IMR-90 (cell line): ENCODE measurements at regions not wholly inside any gene's neighbourhood (a gene's known extent, or its start where the extent isn't known, plus 50 kb on each side); places are given as distances from the start of the nearest gene placed in this dataset.

Experiments
- ATAC-seq: fragments of 200-7000 bp; cut with Tn5 transposase; 2 replicates; pipeline ENCODE4 v1.9.1; 2020; ENCODE audit warnings: low read depth, mild to moderate bottlenecking, moderate library complexity
- BruUV-seq: library from RNA; stranded (reverse); fragments of 400-500 nt; replicated peaks from 2 replicates; lab custom pipeline; 2021; lab: Mats Ljungman, UMichigan
- CTCF ChIA-PET: fragments of 300-600 bp; formaldehyde crosslinking; extraction: SDS; loops from one replicate; lab custom pipeline; 2021; ENCODE audit warnings: antibody characterized with exemption; lab: Yijun Ruan, JAX
- POLR2A ChIA-PET: fragments of 300-600 bp; sonication (Branson Sonifier 250); formaldehyde crosslinking; loops from one replicate; lab custom pipeline; 2022; ENCODE audit warnings: antibody characterized with exemption; ENCODE audit not compliant: unreplicated experiment; lab: Charles Lee
- DNase-seq: peaks from one replicate; pipeline ENCODE4 v3.0.0; 2013
- H2AFZ ChIP-seq: replicated peaks from 2 replicates; pipeline ENCODE3; 2013; ENCODE audit warnings: low read length, mild to moderate bottlenecking; ENCODE audit not compliant: poor library complexity
- H2AK5ac ChIP-seq: 2 replicates; pipeline ENCODE4 v1.6.1; 2013; ENCODE audit warnings: low read depth, low read length, inconsistent platforms
- H2AK9ac ChIP-seq: replicated peaks from 2 replicates; pipeline ENCODE3; 2013; ENCODE audit warnings: mild to moderate bottlenecking, low read depth, low read length, moderate library complexity; ENCODE audit not compliant: poor library complexity
- H2BK120ac ChIP-seq: 2 replicates; pipeline ENCODE4 v1.6.1; 2013; ENCODE audit warnings: low read depth, low read length, inconsistent platforms
- H2BK15ac ChIP-seq: 3 replicates; pipeline ENCODE4 v1.6.1; 2013; ENCODE audit warnings: low read depth, low read length, inconsistent platforms
- H2BK20ac ChIP-seq: 2 replicates; pipeline ENCODE4 v1.6.1; 2013; ENCODE audit warnings: low read depth, mild to moderate bottlenecking, inconsistent platforms, low read length, moderate library complexity
- H2BK5ac ChIP-seq: 2 replicates; pipeline ENCODE4 v1.6.1; 2013; ENCODE audit warnings: mild to moderate bottlenecking, low read depth, low read length, inconsistent platforms; ENCODE audit not compliant: poor library complexity, severe bottlenecking
- H3K14ac ChIP-seq: replicated peaks from 2 replicates; pipeline ENCODE4 v1.6.1; 2013; ENCODE audit warnings: low read depth, low read length, inconsistent platforms
- H3K18ac ChIP-seq: 2 replicates; pipeline ENCODE4 v1.6.1; 2013; ENCODE audit warnings: low read depth, low read length, control low read depth
- H3K23ac ChIP-seq: 2 replicates; pipeline ENCODE4 v1.6.1; 2013; ENCODE audit warnings: low read depth, low read length, inconsistent platforms
- H3K27ac ChIP-seq: 2 replicates; pipeline ENCODE4 v1.5.1; 2013; ENCODE audit warnings: mild to moderate bottlenecking, control low read depth, low read length; ENCODE audit not compliant: insufficient read depth
- H3K27me3 ChIP-seq: 2 replicates; pipeline ENCODE4 v1.6.1; 2013; ENCODE audit warnings: low read length; ENCODE audit not compliant: control insufficient read depth, insufficient read depth
- H3K36me3 ChIP-seq: 2 replicates; pipeline ENCODE4 v1.6.1; 2013; ENCODE audit warnings: low read length, mixed read lengths; ENCODE audit not compliant: control insufficient read depth, insufficient read depth
- H3K4ac ChIP-seq: 2 replicates; pipeline ENCODE4 v1.6.1; 2013; ENCODE audit warnings: low read depth, low read length, inconsistent platforms
- H3K4me1 ChIP-seq: 2 replicates; pipeline ENCODE4 v1.6.1; 2013; ENCODE audit warnings: low read length, mixed read lengths; ENCODE audit not compliant: control insufficient read depth, insufficient read depth
- H3K4me2 ChIP-seq: 2 replicates; pipeline ENCODE4 v1.6.1; 2013; ENCODE audit warnings: low read depth, mild to moderate bottlenecking, control low read depth, low read length, moderate library complexity
- H3K4me3 ChIP-seq: 2 replicates; pipeline ENCODE4 v1.5.1; 2013; ENCODE audit warnings: low read depth, mild to moderate bottlenecking, control low read depth, low read length, moderate library complexity; ENCODE audit not compliant: insufficient read depth
- H3K56ac ChIP-seq: 2 replicates; pipeline ENCODE4 v1.6.1; 2013; ENCODE audit warnings: low read length, inconsistent platforms; ENCODE audit not compliant: insufficient read depth; ENCODE audit errors: extremely low read depth
- H3K79me1 ChIP-seq, 2 experiments: 2 replicates each; pipeline ENCODE4 v1.6.1; 2013; ENCODE audit warnings: low read length in 2 of 2, inconsistent platforms in 1 of 2, low read depth in 1 of 2
- H3K9ac ChIP-seq: 2 replicates; pipeline ENCODE4 v1.6.1; 2013; ENCODE audit warnings: low read depth, low read length, control low read depth
- H3K9me1 ChIP-seq: 2 replicates; pipeline ENCODE4 v1.6.1; 2013; ENCODE audit warnings: low read length, inconsistent platforms; ENCODE audit not compliant: insufficient read depth
- H3K9me3 ChIP-seq: 2 replicates; pipeline ENCODE4 v1.6.1; 2013; ENCODE audit warnings: low read length; ENCODE audit not compliant: control insufficient read depth, insufficient read depth
- H4K20me1 ChIP-seq: 2 replicates; pipeline ENCODE4 v1.6.1; 2013; ENCODE audit warnings: low read length, inconsistent platforms; ENCODE audit not compliant: insufficient read depth
- H4K5ac ChIP-seq: 2 replicates; pipeline ENCODE4 v1.6.1; 2013; ENCODE audit warnings: mild to moderate bottlenecking, low read depth, low read length, control low read depth
- H4K8ac ChIP-seq, 2 experiments: 2 replicates each; pipeline ENCODE4 v1.6.1; 2013; ENCODE audit warnings: low read depth in 2 of 2, low read length in 2 of 2, control low read depth in 1 of 2, inconsistent platforms in 1 of 2
- H4K91ac ChIP-seq: 2 replicates; pipeline ENCODE4 v1.6.1; 2013; ENCODE audit warnings: low read depth, low read length, inconsistent platforms; ENCODE audit not compliant: insufficient read depth
- BHLHE40 ChIP-seq: fragments of 150-350 bp; IDR thresholded peaks from 2 replicates; pipeline ENCODE4 v1.6.1; 2016; ENCODE audit warnings: mild to moderate bottlenecking, low read depth, low read length
- CEBPB ChIP-seq: IDR thresholded peaks from 2 replicates; pipeline ENCODE4 v1.6.1; 2012; ENCODE audit warnings: low read depth, low read length, improper control_type of control experiment
- CHD1 ChIP-seq: IDR thresholded peaks from 2 replicates; pipeline ENCODE4 v1.6.1; 2012; ENCODE audit warnings: low read depth, low read length, improper control_type of control experiment
- ELK1 ChIP-seq: fragments of 150-350 bp; IDR thresholded peaks from 2 replicates; pipeline ENCODE4 v1.6.1; 2016; ENCODE audit warnings: low read depth, mild to moderate bottlenecking, low read length, moderate library complexity, borderline replicate concordance
- FOS ChIP-seq: fragments of 150-350 bp; IDR thresholded peaks from 2 replicates; pipeline ENCODE4 v1.6.1; 2016; ENCODE audit warnings: low read depth, low read length
- MAFK ChIP-seq: IDR thresholded peaks from 2 replicates; pipeline ENCODE4 v1.6.1; 2012; ENCODE audit warnings: low read depth, low read length, improper control_type of control experiment
- MAZ ChIP-seq: IDR thresholded peaks from 2 replicates; pipeline ENCODE4 v1.6.1; 2012; ENCODE audit warnings: low read depth, mild to moderate bottlenecking, low read length, improper control_type of control experiment, moderate library complexity, borderline replicate concordance
- NFE2L2 ChIP-seq: fragments of 150-350 bp; IDR thresholded peaks from 2 replicates; pipeline ENCODE4 v1.6.1; 2016; ENCODE audit warnings: low read depth, mild to moderate bottlenecking, low read length
- POLR2A ChIP-seq: IDR thresholded peaks from 2 replicates; pipeline ENCODE4 v1.6.1; 2012; ENCODE audit warnings: mild to moderate bottlenecking, low read depth, low read length
- RAD21 ChIP-seq: IDR thresholded peaks from 2 replicates; pipeline ENCODE4 v1.6.1; 2012; ENCODE audit warnings: low read length, improper control_type of control experiment
- RCOR1 ChIP-seq: IDR thresholded peaks from 2 replicates; pipeline ENCODE4 v1.6.1; 2012; ENCODE audit warnings: mild to moderate bottlenecking, low read length, improper control_type of control experiment; ENCODE audit not compliant: insufficient replicate concordance
- SMC3 ChIP-seq: fragments of 150-350 bp; IDR thresholded peaks from 2 replicates; pipeline ENCODE4 v1.6.1; 2016; ENCODE audit warnings: low read depth, mild to moderate bottlenecking, antibody characterized with exemption, low read length, moderate library complexity
- WGBS, 2 experiments: methylation state at CpG; one replicate each; pipeline versions ENCODE4 v1.1.5 to v1.1.7; 2013; ENCODE audit warnings: missing lambda C conversion rate in 2 of 2; ENCODE audit not compliant: insufficient read length in 1 of 2; ENCODE audit errors: extremely low coverage in 2 of 2; 5-methylcytosine and 5-hydroxymethylcytosine counted together
- dilution Hi-C: fragments of 300-500 bp; cut with HindIII; formaldehyde crosslinking; loops from one replicate; pipeline ENCODE4 v1.14.3; 2018; ENCODE audit warnings: low sequenced_read_pairs; ENCODE audit not compliant: unreplicated experiment
- in situ Hi-C: fragments of 300-500 bp; cut with MboI; formaldehyde crosslinking; loops from 3 replicates; pipeline ENCODE4 v1.14.3; 2019; ENCODE audit warnings: low sequenced_read_pairs, inconsistent platforms, mixed read lengths
- intact Hi-C: fragments of 100-400 bp; cut with micrococcal nuclease; formaldehyde crosslinking; loops from 2 replicates; pipeline ENCODE4 v1.10.0; 2022
- TF ChIP-seq, protein P1 (sequence below): conservative IDR thresholded peaks from 2 replicates; pipeline ENCODE4 v1.5.1; 2012; ENCODE audit warnings: mild to moderate bottlenecking, low read depth, low read length, improper control_type of control experiment
- TF ChIP-seq, protein P2 (sequence below): fragments of 150-350 bp; IDR thresholded peaks from 2 replicates; pipeline ENCODE4 v1.6.1; 2017; ENCODE audit warnings: mild to moderate bottlenecking, antibody characterized with exemption, low read length, low read depth

DNA sequence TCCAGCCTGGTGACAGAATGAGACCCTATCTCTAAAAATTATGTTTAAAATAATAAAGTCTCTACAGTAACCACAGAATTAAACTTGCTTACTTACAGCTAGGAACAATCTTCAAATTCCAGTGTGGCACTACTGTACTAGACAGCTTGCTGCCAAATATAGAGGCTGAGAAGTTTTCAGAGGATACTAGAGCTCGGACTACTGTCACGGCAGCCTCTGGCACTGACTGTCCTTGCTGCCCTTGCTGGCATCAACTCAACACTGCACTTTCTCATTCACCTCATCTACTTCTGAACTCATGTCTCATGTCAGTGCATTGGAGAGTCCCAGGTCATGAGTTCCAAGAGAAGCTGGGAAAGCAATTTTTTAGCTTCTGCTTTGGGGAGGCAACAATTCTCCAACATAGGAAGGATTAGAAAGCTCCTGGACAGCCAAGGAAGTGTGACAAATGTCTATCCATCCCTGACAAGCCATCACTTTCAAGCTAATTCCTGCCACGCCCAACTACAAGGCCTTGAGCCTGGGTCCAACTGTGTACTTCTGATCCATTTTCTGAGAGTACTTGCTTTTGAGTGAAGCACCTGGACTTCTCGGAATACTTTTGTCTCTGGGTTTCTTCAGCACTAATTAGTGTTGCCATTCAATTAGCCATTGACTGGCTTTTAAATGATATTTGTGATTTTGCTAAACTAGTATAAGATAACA lies 98.6 kb upstream of the NR3C2 start:
- no peak overlapping the region for H3K23ac ChIP-seq
- BruUV-seq, result no TSS peak
- no peaks in the 10 kb centered on the region for H3K4me1 ChIP-seq
- H3K27ac ChIP-seq, result no peak overlapping the region
- no peak overlapping the region for H4K91ac ChIP-seq
- H3K4me3 ChIP-seq, result no peak overlapping the region
- H3K79me1 ChIP-seq, result no peaks in the 10 kb centered on the region
- H2BK20ac ChIP-seq, result no peak overlapping the region
- in situ Hi-C loops, result no loop called here
- ATAC-seq (no peak), DNase-seq (no peak)
- no peak overlapping the region for H3K9ac ChIP-seq
- TF ChIP-seq MAFK, result no peak
- TF ChIP-seq, protein P1, sequence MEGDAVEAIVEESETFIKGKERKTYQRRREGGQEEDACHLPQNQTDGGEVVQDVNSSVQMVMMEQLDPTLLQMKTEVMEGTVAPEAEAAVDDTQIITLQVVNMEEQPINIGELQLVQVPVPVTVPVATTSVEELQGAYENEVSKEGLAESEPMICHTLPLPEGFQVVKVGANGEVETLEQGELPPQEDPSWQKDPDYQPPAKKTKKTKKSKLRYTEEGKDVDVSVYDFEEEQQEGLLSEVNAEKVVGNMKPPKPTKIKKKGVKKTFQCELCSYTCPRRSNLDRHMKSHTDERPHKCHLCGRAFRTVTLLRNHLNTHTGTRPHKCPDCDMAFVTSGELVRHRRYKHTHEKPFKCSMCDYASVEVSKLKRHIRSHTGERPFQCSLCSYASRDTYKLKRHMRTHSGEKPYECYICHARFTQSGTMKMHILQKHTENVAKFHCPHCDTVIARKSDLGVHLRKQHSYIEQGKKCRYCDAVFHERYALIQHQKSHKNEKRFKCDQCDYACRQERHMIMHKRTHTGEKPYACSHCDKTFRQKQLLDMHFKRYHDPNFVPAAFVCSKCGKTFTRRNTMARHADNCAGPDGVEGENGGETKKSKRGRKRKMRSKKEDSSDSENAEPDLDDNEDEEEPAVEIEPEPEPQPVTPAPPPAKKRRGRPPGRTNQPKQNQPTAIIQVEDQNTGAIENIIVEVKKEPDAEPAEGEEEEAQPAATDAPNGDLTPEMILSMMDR, result no peak
- TF ChIP-seq FOS, result no peak
- TF ChIP-seq RCOR1, result no peak
- TF ChIP-seq ELK1, result no peak
- TF ChIP-seq SMC3, result no peak
- no peak for TF ChIP-seq CEBPB
- no peak for TF ChIP-seq BHLHE40
- TF ChIP-seq, protein P2, sequence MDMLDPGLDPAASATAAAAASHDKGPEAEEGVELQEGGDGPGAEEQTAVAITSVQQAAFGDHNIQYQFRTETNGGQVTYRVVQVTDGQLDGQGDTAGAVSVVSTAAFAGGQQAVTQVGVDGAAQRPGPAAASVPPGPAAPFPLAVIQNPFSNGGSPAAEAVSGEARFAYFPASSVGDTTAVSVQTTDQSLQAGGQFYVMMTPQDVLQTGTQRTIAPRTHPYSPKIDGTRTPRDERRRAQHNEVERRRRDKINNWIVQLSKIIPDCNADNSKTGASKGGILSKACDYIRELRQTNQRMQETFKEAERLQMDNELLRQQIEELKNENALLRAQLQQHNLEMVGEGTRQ, result no peak
- no peak for TF ChIP-seq POLR2A
- no peak for TF ChIP-seq RAD21
- no peak for TF ChIP-seq MAZ
- no peak for TF ChIP-seq NFE2L2
- TF ChIP-seq CHD1, result no peak
- H3K56ac ChIP-seq, result no peak overlapping the region
- H2BK5ac ChIP-seq, result no peak overlapping the region
- H3K14ac ChIP-seq, result no peak overlapping the region
- no peak overlapping the region for H2BK120ac ChIP-seq
- no peaks in the 10 kb centered on the region for H3K9me1 ChIP-seq
- ChIA-PET CTCF (no interaction called here), POLR2A (no interaction called here)
- no peak overlapping the region for H3K4me2 ChIP-seq
- H3K9me3 ChIP-seq, result no peaks in the 10 kb centered on the region
- H2AK5ac ChIP-seq, result no peak overlapping the region
- H3K18ac ChIP-seq, result no peak overlapping the region
- intact Hi-C loops, result loop anchor here (5.0 kb wide), 1 partner anchor 78 kb away; no protein-coding TSS in a partner anchor
- no peaks in the 10 kb centered on the region for H4K20me1 ChIP-seq
- no peaks in the 10 kb centered on the region for H3K36me3 ChIP-seq
- no peaks in the 10 kb centered on the region for H3K27me3 ChIP-seq
- no peak overlapping the region for H4K8ac ChIP-seq
- H2BK15ac ChIP-seq, result no peak overlapping the region
- H2AFZ ChIP-seq, result no peak overlapping the region
- dilution Hi-C loops, result no loop called here
- H4K5ac ChIP-seq, result no peak overlapping the region
- WGBS, 2 experiments, result no CpG with 5 or more reads among the region's 4 CpGs
- no peak overlapping the region for H3K4ac ChIP-seq
- no peak overlapping the region for H2AK9ac ChIP-seq
